Brain microvascular endothelial cell (primary cell): ENCODE measurements at regions not wholly inside any gene's neighbourhood (a gene's known extent, or its start where the extent isn't known, plus 50 kb on each side); places are given as distances from the start of the nearest gene placed in this dataset.

Experiments used
- DNase-seq: peaks from one replicate; pipeline ENCODE4 v3.0.0-alpha.2; 2020
- H3K27ac ChIP-seq: fragments of 250-450 bp; sonication (Bioruptor Pico); 2 replicates; pipeline ENCODE4 v1.5.1; 2020; ENCODE audit warnings: mild to moderate bottlenecking, moderate library complexity
- H3K27me3 ChIP-seq: fragments of 250-450 bp; sonication (Bioruptor Pico); replicated peaks from 2 replicates; pipeline ENCODE4 v1.5.1; 2020; ENCODE audit warnings: mild to moderate bottlenecking
- H3K36me3 ChIP-seq: fragments of 250-450 bp; sonication (Bioruptor Pico); replicated peaks from 2 replicates; pipeline ENCODE4 v1.5.1; 2020; ENCODE audit warnings: mild to moderate bottlenecking
- H3K4me3 ChIP-seq: 2 replicates; pipeline ENCODE4 v1.5.1; 2011; ENCODE audit warnings: low read depth, mild to moderate bottlenecking, control low read depth, low read length, moderate library complexity
- CTCF ChIP-seq: IDR thresholded peaks from 2 replicates; pipeline ENCODE4 v1.5.1; 2011; ENCODE audit warnings: low read depth, mild to moderate bottlenecking, moderate library complexity, low read length, control low read depth, inconsistent platforms; ENCODE audit errors: missing control alignments
- in situ Hi-C: cut with HindIII; loops from 2 replicates; pipeline ENCODE4 v1.10.0; 2017; ENCODE audit warnings: low sequenced_read_pairs, low pct_ligation_motif_present

- TF ChIP-seq CTCF = no peak
- in situ Hi-C loops = no loop called here
- H3K4me3 ChIP-seq = no peak overlapping the region
- no peak for DNase-seq
- H3K27ac ChIP-seq = no peak overlapping the region
- no peaks in the 10 kb centered on the region for H3K27me3 ChIP-seq
- no peaks in the 10 kb centered on the region for H3K36me3 ChIP-seq
Measured at GRCh38 chr4:81623434-81623833, 151.7 kb upstream of the RASGEF1B start.

GRCh38 chr4:81622474-81623184 is 150.9 kb upstream of the RASGEF1B start:
- no peak overlapping the region for H3K27ac ChIP-seq
- no peak overlapping the region for H3K4me3 ChIP-seq
- in situ Hi-C loops = no loop called here
- H3K27me3 ChIP-seq = no peaks in the 10 kb centered on the region
- no peak for DNase-seq
- TF ChIP-seq CTCF = no peak
- H3K36me3 ChIP-seq = no peaks in the 10 kb centered on the region

- DNase-seq = no peak
- in situ Hi-C loops = no loop called here
- Histone ChIP-seq H3K27me3 (no peaks in the 10 kb centered on the region), H3K4me3 (no peak overlapping the region), H3K27ac (no peak overlapping the region), H3K36me3 (no peaks in the 10 kb centered on the region)
- no peak for TF ChIP-seq CTCF
Measured at GRCh38 chr4:81622028-81622427, 150.3 kb upstream of the RASGEF1B start.

- in situ Hi-C loops = no loop called here
- TF ChIP-seq CTCF = no peak
- Histone ChIP-seq H3K27me3 (no peaks in the 10 kb centered on the region), H3K27ac (no peak overlapping the region), H3K4me3 (no peak overlapping the region), H3K36me3 (no peaks in the 10 kb centered on the region)
- no peak for DNase-seq
Measured at GRCh38 chr4:81621490-81621889, 149.8 kb upstream of the RASGEF1B start.

- no peak overlapping the region for H3K4me3 ChIP-seq
- no peak for TF ChIP-seq CTCF
- H3K27ac ChIP-seq = no peak overlapping the region
- in situ Hi-C loops = no loop called here
- H3K27me3 ChIP-seq = no peaks in the 10 kb centered on the region
- DNase-seq = no peak
- H3K36me3 ChIP-seq = no peaks in the 10 kb centered on the region
Measured at GRCh38 chr4:81620442-81620841, 148.7 kb upstream of the RASGEF1B start.

- Histone ChIP-seq H3K4me3 (no peak overlapping the region), H3K27ac (no peak overlapping the region), H3K36me3 (no peaks in the 10 kb centered on the region), H3K27me3 (no peaks in the 10 kb centered on the region)
- in situ Hi-C loops = no loop called here
- no peak for DNase-seq
- no peak for TF ChIP-seq CTCF
Measured at GRCh38 chr4:81617545-81617944, 145.8 kb upstream of the RASGEF1B start.
